Breast epithelium (tissue), 4 donors: ENCODE measurements at regions not wholly inside any gene's neighbourhood (a gene's known extent, or its start where the extent isn't known, plus 50 kb on each side); places are given as distances from the start of the nearest gene placed in this dataset.
"Not testable (repeated sequence)": the region's sequence is repeated elsewhere in the genome, so short reads cannot be mapped to it uniquely, and the experiment has no call there.

Experiments used
- DNase-seq, 2 donors: peaks; one replicate each; pipeline ENCODE4 v3.0.0-alpha.2; 2019; ENCODE audit warnings: low spot score in 2 of 2
- H3K27ac ChIP-seq, 2 donors: fragments of 200-600 bp; sonication (generic) in 1 of 2; one replicate each; pipeline ENCODE4 v1.5.1; 2016 to 2019; ENCODE audit warnings: mild to moderate bottlenecking in 1 of 2
- H3K27me3 ChIP-seq, 2 donors: fragments of 200-600 bp; sonication (generic) in 1 of 2; one replicate each; pipeline versions ENCODE4 v1.5.1 to v1.6.0; 2017 to 2019; ENCODE audit warnings: control low read depth in 1 of 2, mild to moderate bottlenecking in 1 of 2
- H3K36me3 ChIP-seq: fragments of 200-600 bp; one replicate; pipeline ENCODE4 v1.5.1; 2019
- H3K4me1 ChIP-seq, 2 donors: fragments of 200-600 bp; sonication (generic); one replicate each; pipeline ENCODE4 v1.5.1; 2016 to 2019; ENCODE audit warnings: control low read depth in 1 of 2
- H3K4me3 ChIP-seq, 3 donors: fragments of 200-600 bp; sonication (generic); 1 replicate in 2 of 3; 2 replicates in 1 of 3; pipeline ENCODE4 v1.5.1; 2016 to 2019; ENCODE audit warnings: mild to moderate bottlenecking in 3 of 3, moderate library complexity in 2 of 3
- H3K9me3 ChIP-seq, 2 donors: fragments of 200-600 bp; sonication (generic) in 1 of 2; one replicate each; pipeline ENCODE4 v1.5.1; 2016 to 2019; ENCODE audit warnings: control low read depth in 1 of 2
- CTCF ChIP-seq, 3 donors: fragments of 450-650 bp; IDR thresholded peaks; one replicate each; pipeline ENCODE4 v1.5.1; 2016 to 2017; ENCODE audit warnings: antibody characterized with exemption in 3 of 3, mild to moderate bottlenecking in 3 of 3, moderate library complexity in 3 of 3
- POLR2A ChIP-seq: fragments of 450-650 bp; IDR thresholded peaks from one replicate; pipeline ENCODE4 v1.6.1; 2016; ENCODE audit warnings: antibody characterized with exemption, mild to moderate bottlenecking, moderate library complexity
- POLR2AphosphoS5 ChIP-seq, 3 donors: sonication (generic); formaldehyde crosslinking; IDR thresholded peaks; one replicate each; pipeline ENCODE4 v1.6.1; 2017; ENCODE audit warnings: antibody characterized with exemption in 3 of 3
- intact Hi-C: fragments of 100-400 bp; cut with DNase I; formaldehyde crosslinking; loops from one replicate; pipeline ENCODE4 v1.15.1; 2023; ENCODE audit warnings: low total_unique reads

GRCh38 chr1:189627427-189627826, 850.2 kb downstream of the BRINP3 start:
- Histone ChIP-seq H3K9me3 (no peaks in the 10 kb centered on the region), H3K4me1 (no peaks in the 10 kb centered on the region), H3K27me3 (no peaks in the 10 kb centered on the region), H3K4me3 (no peak overlapping the region), H3K36me3 (no peaks in the 10 kb centered on the region), H3K27ac (no peak overlapping the region)
- no peak for TF ChIP-seq CTCF (IDR thresholded peaks at IDR 0.05)
- TF ChIP-seq POLR2AphosphoS5 (IDR thresholded peaks at IDR 0.05), result no peak
- TF ChIP-seq POLR2A, result no peak
- intact Hi-C loops, result no loop called here
- DNase-seq, result no peak

- DNase-seq, result no peak
- no peak overlapping the region for H3K4me3 ChIP-seq
- no peak overlapping the region for H3K27ac ChIP-seq
- no peaks in the 10 kb centered on the region for H3K27me3 ChIP-seq
- no peaks in the 10 kb centered on the region for H3K9me3 ChIP-seq
- no peaks in the 10 kb centered on the region for H3K4me1 ChIP-seq
- TF ChIP-seq POLR2A (no peak), CTCF (IDR thresholded peaks at IDR 0.05) (no peak), POLR2AphosphoS5 (IDR thresholded peaks at IDR 0.05) (no peak)
- intact Hi-C loops, result no loop called here
- no peaks in the 10 kb centered on the region for H3K36me3 ChIP-seq
Observed at GRCh38 chr1:189628857-189629256, 848.8 kb downstream of the BRINP3 start.

- DNase-seq, result no peak
- Histone ChIP-seq H3K9me3 (no peaks in the 10 kb centered on the region), H3K27me3 (no peaks in the 10 kb centered on the region), H3K4me3 (no peak overlapping the region), H3K4me1 (no peaks in the 10 kb centered on the region), H3K36me3 (no peaks in the 10 kb centered on the region), H3K27ac (no peak overlapping the region)
- intact Hi-C loops, result no loop called here
- TF ChIP-seq POLR2AphosphoS5 (IDR thresholded peaks at IDR 0.05), result no peak
- TF ChIP-seq CTCF (IDR thresholded peaks at IDR 0.05), result no peak
Observed at GRCh38 chr1:189633658-189634057, 844.0 kb downstream of the BRINP3 start.

- H3K4me3 ChIP-seq, result no peak overlapping the region
- H3K27ac ChIP-seq, result no peak overlapping the region
- no peaks in the 10 kb centered on the region for H3K4me1 ChIP-seq
- no peaks in the 10 kb centered on the region for H3K9me3 ChIP-seq
- no peaks in the 10 kb centered on the region for H3K27me3 ChIP-seq
- H3K36me3 ChIP-seq, result no peaks in the 10 kb centered on the region
- no peak for DNase-seq
- TF ChIP-seq POLR2A (no peak), CTCF (IDR thresholded peaks at IDR 0.05) (no peak), POLR2AphosphoS5 (IDR thresholded peaks at IDR 0.05) (no peak)
- intact Hi-C loops, result no loop called here
Observed at GRCh38 chr1:189637041-189637440, 840.6 kb downstream of the BRINP3 start.

- H3K36me3 ChIP-seq, H3K9me3 ChIP-seq: not testable (repeated sequence)
Observed at GRCh38 chr1:189644156-189644555, 833.5 kb downstream of the BRINP3 start.

GRCh38 chr1:189644970-189645369, 832.7 kb downstream of the BRINP3 start:
- DNase-seq, result no peak
- Histone ChIP-seq H3K4me3 (no peak overlapping the region), H3K36me3 (no peaks in the 10 kb centered on the region), H3K4me1 (no peaks in the 10 kb centered on the region), H3K27ac (no peak overlapping the region), H3K27me3 (no peaks in the 10 kb centered on the region), H3K9me3 (no peaks in the 10 kb centered on the region)
- intact Hi-C loops, result no loop called here
- TF ChIP-seq POLR2AphosphoS5 (IDR thresholded peaks at IDR 0.05) (no peak), CTCF (IDR thresholded peaks at IDR 0.05) (no peak), POLR2A (no peak)

More at GRCh38 chr1:189644156-189644555, 833.5 kb downstream of the BRINP3 start:
- H3K4me3 ChIP-seq, DNase-seq, intact Hi-C loops, H3K27ac ChIP-seq, H3K27me3 ChIP-seq, H3K4me1 ChIP-seq: not testable (repeated sequence)
